OCI-LY1 (cell line): ENCODE measurements at regions not wholly inside any gene's neighbourhood (a gene's known extent, or its start where the extent isn't known, plus 50 kb on each side); places are given as distances from the start of the nearest gene placed in this dataset.

Source experiments
- EZH2 ChIP-seq: fragments of 200-600 bp; sonication (generic), shearing (Covaris generic); IDR thresholded peaks from 2 replicates; pipeline ENCODE4 v1.8.0; 2017; ENCODE audit warnings: borderline replicate concordance, mixed run types, mild to moderate bottlenecking, antibody characterized with exemption, low read length, moderate library complexity, mixed read lengths
- TF ChIP-seq, protein P1 (sequence below): fragments of 200-600 bp; sonication (generic), shearing (Covaris generic); IDR thresholded peaks from 2 replicates; pipeline ENCODE4 v1.5.1; 2017; ENCODE audit warnings: mild to moderate bottlenecking, antibody characterized with exemption, low read length, moderate library complexity, mixed read lengths

DNA sequence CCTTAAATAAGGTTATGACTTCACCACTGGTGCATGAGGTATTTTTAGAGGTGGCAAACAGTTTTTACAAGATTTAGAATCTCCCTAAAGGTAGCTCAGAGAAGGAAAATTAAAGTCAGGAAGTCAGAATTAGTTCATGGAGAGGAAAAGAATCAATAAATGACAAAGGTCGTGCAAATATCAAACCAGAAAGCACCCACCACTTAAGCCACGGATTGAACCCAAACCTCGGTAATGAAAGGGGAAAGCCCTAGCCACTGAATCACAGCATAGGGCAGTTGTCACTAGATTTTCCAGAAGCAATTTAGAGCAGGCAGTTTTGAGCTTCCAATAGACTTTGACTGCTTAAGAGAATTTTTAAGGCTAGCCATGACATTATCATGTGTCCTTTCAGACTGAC is 1590.4 kb downstream of the SLITRK1 start:
- TF ChIP-seq, protein P1, sequence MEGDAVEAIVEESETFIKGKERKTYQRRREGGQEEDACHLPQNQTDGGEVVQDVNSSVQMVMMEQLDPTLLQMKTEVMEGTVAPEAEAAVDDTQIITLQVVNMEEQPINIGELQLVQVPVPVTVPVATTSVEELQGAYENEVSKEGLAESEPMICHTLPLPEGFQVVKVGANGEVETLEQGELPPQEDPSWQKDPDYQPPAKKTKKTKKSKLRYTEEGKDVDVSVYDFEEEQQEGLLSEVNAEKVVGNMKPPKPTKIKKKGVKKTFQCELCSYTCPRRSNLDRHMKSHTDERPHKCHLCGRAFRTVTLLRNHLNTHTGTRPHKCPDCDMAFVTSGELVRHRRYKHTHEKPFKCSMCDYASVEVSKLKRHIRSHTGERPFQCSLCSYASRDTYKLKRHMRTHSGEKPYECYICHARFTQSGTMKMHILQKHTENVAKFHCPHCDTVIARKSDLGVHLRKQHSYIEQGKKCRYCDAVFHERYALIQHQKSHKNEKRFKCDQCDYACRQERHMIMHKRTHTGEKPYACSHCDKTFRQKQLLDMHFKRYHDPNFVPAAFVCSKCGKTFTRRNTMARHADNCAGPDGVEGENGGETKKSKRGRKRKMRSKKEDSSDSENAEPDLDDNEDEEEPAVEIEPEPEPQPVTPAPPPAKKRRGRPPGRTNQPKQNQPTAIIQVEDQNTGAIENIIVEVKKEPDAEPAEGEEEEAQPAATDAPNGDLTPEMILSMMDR, result no peak
- no peak for TF ChIP-seq EZH2
